ENCODE measurements at regions not wholly inside any gene's neighbourhood (a gene's known extent, or its start where the extent isn't known, plus 50 kb on each side); places are given as distances from the start of the nearest gene placed in this dataset.
"Not testable (repeated sequence)": the region's sequence is repeated elsewhere in the genome, so short reads cannot be mapped to it uniquely, and the experiment has no call there.

DNA sequence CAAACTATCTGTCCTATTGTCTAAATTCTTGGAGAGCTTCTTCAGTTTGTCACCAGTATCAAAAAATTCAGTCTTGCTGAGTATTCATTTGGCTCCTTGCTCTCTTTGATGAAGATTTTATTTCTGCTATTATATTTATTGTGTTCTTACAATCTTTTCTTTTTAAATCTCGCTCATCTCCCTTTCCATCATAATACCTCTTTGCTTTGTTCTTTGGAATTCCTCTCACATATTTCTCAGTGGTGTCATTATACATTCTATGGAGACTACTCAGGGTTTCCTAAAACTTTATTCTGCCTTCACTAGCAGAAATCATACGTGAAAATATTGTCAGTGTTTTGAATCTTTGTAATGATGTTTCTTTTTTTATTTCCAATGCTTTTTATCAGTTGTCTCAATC is 445.2 kb upstream of the ID4 start:
- no peak for DNase-seq

DNA sequence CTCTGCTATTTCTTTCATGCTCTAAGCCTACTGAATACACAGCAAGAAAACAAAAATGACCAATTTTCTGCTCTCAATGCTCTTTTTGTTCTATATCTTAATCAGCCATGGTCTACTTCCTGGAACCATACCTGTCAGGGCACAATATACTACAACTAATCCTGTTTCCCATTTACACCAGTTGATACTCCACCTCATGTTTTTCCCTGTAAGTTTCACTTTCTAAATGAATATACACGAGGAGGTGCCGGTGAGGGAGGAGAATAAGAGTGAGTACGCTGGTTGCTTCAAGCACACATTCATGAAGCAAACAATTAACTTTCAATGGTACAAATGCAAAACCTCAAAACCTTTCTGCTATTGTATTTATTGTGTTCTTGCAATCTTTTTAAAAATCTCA is 443.1 kb upstream of the ID4 start:
- DNase-seq = no peak

DNA sequence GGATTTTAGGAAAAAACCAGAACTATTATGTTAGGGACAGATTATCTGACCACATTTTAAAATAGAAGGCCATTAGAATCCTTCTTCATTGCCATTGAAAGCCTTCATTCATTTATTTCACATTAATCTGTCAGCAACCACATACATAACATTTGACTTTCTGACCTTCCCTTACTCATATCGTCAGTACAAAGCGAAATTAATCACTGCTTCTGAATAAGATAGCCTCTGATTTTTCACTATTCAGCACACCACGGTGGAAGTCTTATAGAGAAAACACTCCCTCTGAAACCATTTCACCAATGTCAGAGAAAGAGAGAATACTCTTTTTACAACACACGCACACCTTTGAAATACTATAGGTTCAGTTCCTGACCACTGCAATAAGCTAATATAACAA is 442.5 kb upstream of the ID4 start:
- DNase-seq = no peak

DNA sequence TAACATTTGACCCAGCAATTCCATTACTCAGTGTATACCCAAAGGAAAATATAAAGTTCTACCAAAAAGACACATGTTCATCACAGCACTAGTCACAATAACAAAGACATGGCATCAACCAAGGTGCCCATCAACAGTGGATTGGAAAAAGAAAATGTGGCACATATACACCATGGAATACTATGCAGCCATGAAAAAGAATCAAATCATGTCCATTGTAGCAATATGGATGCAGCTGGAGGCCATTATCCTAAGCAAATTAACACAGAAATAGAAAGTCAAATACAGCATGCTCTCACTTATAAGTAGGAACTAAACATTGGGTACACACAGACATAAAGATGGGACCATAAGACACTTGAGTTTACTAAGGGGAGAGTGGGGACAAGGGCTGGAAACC is 441.9 kb upstream of the ID4 start:
- DNase-seq = no peak

DNA sequence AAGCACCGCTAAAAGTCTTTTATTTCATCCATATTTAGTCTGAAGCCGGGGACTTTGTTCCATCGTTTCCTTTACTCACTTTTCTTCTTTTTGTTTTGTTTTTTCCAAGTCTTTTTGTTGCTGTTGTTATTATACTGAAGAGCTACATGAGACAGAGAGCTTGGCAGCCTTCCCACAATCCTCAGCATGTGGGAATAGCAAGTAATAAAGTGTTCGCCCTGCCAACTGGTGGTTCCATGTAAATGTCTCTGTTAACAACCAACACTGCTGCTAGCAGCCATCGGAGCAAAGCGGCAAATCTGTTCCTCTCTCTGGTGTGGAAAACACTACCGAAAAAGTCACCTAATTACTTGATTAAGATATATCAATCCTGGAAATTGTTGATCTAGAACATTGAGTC is 437.8 kb upstream of the ID4 start:
- DNase-seq = peak in 27 of 51 donors; percentile 0 to 51 (median 7)

DNA sequence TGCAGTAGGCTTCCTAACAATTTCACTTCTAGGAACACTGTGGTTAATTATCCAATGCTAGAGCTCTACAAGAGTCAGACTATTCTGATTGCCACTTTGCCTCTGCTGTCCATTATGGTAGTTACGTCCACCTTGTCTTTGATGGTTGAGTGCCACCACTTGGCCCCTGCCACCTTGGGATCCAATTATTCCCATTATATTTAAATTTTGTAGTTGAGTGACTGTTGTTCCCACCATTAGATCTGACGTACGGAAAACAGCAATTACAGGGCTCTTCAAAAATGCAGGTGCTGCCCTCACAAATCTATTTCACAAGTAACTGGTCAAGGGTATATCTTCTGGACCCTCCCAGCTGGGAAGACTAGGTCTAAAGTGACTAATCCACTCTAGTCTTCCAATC is 432.3 kb upstream of the ID4 start:
- DNase-seq = not testable (repeated sequence)

DNA sequence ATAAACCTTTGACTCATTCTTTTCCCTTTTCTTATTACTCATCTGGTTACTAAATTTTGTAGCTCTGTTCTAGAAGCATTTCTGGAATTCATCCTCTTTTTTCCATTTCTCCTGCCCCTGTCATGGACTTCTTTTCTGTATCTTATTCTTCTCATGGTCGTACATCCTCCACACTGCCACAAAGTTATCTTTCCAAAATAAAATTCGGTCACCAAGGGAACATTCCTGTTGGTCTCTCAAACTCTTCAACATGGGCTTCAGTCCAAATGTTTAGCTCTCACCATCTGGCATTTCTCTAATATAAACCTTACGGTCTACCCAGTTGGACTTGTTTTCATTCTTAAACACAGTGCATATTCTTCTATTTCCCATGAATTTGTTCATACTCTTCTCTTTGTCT is 428.8 kb upstream of the ID4 start:
- DNase-seq = no peak

DNA sequence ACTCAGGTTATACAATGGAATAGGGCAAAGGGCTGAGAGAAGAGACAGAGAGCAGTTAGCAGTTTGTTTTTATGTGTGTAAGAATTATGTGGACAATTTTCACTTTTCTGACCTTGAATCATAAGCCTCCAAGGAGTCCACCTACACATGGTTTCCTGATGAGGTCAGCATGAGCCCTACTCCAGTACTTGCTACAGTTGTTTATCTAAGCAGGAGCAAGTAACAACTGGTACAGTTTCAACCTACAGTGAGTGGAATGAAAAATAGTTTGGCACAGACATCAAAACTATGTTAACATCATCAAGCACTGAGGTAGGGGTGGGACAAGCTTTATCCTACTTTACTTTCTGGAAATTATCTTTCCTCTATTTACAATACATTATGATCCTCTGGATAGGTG is 426.7 kb upstream of the ID4 start:
- no peak for DNase-seq

DNA sequence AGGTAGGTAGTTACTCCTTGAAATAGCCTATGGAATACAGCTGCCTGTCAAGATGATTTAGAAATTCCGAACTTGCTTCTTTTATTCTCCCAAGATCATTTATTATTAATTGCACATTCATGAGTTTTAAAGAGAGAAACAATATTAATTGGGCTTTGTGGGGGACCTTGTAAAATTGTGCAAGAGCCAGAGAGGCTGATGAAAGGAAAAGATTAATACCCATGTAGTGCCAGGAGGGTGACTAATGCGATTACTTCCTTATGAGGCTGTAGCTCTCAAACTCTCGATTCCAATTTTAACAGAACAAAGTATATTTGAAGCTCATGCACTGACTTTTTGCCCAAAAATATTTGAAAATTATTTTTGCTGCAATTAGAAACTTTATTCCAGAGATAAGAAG is 423.8 kb upstream of the ID4 start:
- no peak for DNase-seq

DNA sequence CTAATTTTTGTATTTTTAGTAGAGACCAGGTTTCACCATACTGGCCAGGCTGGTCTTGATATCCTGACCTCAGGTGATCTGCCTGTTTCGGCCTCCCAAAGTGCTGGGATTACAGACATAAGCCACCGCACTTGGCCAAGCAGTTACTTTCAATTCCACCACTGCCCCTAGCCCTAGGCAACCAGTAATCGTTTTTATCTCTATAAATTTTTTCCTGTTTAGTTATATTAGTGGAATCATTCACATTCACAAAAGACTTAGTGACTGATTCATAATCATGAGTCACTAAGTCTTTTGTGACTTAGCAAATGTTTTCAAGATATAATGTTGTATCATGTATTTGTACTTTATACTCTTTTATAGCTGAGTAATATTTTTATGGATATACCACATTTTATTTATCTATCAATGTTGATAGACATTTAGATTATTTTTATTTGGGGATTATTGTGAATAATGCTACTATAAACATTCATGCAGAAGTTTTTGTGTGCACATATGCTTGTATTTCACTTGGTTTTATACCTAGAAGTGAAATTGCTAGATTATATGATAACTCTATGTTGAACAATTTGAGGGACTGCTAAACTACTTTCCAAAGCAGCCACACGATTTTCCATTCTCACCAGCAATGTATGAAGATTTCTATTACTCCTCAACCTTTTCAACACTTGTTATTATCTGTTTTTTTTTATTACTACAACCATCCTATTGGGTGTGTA is 421.4 kb upstream of the ID4 start:
- no peak for DNase-seq

DNA sequence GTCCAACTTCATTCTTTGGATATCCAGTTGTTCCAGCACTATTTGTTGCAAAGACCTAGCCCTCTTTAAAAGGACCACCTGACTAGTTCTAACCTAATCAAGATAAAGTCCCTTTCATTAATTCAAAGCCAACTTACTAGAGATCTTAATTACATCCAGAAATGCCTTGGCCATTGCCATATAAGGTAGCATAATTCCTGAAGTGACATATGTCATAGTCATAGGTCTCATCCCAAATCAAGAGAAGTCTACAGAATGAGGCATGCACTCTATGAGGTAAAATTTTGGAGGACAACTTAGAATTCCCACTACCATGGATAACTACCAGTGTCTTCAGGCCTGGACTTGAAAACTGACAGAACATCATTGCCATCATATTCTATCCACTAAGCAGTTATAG is 420.4 kb upstream of the ID4 start:
- no peak for DNase-seq

DNA sequence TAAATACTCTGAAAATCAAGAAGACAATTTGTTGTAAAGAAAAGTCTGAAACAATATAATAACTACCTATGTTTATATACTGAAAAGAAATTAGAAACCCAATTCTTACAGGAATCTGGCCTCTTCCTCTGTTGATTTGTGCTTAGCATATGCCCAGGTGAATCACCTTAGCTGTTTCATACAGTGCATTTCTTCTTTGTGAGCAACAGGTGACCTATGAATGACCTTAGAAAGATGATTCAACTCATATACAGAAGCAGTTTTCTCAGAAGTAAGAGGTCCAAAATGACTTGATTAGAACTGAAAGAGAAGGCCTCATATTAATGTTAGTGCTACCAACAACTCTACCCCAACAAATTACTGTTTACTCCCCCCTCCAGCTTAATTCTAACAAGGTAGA is 419.5 kb upstream of the ID4 start:
- no peak for DNase-seq

DNA sequence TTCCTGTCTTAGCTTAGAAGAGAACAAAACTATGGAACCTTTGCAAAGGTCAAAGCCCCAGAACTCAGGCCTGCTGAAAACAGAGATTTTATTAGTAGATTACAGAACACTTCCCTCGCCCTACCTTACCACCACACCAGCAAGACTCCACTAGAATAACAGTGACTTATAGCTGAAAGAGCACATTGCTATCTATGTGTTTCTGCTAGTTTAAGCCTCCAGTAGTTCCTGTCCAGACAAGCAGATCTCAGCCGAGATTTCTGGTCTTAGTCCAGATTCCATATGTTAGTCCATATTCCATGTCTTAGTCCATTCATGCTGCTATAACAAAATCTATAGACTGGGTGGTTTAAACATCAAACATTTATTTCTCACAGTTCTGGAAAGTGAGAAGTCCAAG is 412.3 kb upstream of the ID4 start:
- no peak for DNase-seq

DNA sequence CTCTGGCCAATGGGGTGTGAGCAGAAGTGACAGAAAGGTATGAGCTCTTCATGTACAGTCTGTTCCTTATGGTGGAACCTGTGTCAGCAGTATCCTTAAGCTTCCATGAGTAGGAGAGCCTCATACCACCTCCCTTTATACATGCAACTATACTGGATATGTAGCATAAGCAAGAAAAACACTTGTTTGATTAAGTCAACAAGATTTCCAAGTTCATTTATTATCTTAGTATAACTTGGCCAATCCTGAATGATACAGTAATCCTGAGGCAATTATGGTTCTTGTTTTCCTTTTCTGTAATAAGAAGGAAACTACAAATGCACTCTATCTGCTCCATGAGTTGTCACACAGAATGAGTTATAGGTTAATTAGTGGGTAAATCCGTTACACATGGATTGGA is 409.6 kb upstream of the ID4 start:
- no peak for DNase-seq

DNA sequence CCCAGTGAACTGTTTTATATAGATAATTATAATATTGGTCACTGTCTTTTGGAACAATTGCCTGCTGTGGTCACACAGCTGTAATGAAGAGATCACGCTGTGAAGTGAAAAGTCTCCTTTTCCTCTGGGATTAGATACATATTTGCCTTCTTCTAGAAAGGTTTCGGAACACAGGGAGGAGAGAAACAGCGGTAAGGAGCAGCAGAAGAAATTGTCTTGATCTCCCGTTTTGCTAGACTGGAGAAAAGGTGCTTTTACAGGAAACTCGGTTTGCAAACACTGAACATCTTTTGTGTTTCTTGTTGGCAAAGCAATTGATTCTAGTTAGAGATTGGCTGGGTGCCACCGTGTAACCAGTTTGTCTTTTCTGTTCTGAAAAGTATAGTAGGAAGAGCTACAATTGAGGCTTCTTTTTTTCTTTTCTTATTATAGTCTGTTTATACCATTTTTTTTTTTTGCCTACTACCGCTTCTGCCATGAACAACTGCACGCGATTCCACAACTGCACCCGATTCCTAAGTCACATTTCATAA is 404.1 kb upstream of the ID4 start:
- DNase-seq = peak in 8 of 51 donors; percentile 1 to 17 (median 2)

DNA sequence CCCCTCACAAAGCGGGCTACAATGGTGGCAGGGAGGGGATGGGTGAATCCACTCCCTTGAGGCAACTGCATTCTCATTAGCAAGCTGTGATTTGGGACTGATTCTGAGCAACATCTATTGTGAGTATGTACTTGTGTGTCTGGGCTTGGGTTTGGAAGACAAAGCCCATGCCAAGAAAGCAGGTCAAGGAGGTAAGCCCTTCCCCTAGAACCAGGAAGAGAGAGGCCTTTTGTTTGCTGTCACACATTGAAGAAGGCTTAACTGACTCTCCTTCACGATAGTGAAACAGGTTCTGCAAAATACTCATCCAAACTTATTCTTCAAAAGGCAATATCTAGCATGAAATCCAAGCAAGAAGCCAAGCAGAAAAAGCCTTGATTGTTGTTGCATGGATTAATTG is 403.1 kb upstream of the ID4 start:
- no peak for DNase-seq

DNA sequence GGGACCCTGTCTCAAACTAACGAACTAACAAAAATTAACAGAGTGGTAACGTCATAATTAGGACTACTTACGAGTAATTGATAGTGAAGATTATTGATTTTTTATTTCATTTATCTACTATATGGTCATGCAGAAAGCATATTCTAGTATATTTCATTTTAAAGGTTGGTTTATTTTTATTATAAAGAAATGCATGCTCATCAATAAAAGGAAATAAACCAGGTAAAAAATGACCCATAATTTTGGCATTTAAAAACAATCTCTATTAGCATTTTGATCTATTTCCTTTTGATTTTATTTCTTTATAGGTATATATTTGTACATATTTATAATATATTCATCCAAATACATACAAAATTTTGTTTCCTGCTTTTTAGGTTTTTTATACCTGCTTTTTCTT is 401.4 kb upstream of the ID4 start:
- DNase-seq = no peak

DNA sequence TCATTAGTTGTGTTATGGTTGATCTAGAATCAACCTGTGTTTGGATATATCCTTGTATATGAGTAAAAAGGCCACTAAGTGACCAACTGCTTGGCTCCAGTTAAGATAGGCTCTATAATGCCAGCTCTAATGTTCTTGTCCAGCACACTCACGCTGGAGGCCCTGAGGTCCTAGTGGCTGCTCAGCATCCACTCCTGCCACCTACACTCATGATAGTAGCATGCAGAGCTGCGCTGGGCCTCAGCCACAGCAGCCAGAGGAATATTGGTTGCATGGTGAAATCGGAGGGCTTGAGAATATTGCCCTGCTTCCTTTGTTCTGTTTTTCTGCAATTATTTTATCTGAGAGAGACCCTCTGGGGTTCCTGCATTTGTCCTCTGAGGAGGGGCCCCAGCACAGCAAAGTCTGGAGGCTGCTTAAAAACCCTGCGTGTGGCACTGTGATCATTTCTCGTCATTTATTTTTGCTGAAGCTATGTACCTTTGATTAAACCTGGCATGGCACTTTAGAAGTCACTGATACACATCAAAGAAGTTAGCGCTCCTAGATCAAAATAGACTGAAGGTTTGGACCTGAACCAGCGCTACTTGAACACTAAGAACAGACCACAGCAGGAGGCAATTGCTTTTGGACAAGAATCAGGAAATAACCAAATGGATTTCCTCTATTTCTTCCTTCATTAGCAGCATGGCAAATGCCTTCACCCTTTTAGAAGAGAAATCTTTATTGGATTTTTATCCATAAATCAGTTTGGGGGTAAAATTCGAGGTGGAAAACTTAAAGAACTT is 398.4 kb upstream of the ID4 start:
- no peak for DNase-seq

DNA sequence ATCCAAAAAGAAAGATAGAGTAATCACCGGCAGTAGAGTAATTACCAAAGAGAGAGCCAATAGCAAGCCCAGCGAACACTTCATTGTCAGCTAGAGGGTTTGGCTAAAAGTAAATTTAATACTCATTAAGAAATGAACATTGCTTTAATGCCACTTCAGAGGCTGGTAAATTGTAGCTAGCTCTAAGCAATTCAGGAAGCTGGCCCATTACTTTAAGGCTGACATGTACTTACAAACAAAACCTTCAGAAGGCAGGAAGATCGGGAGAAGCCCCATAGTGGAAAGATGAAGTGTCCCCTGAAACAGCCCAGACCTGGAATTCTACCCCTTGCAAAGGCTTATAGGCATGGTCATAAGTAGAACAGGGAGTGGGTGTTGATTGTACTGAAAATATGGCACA is 396.6 kb upstream of the ID4 start:
- no peak for DNase-seq

DNA sequence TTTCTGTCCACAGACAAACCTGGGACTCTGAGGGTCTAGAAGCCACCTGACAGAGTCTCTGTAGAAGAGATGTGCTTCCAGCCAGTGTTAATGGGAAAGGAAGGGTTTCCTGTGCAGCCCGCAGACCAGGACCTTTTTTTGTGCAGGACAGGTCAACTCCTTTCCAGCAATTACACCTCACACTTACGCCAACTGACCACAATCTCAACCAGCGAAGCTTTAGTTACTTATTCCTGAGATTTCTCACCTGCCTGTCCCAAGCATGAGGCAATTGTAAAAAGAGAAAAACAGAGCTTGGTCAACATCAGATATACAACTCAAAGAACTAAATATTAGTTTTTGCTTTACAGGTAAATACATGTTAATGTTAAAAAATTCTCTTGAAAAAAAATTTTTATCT is 393.8 kb upstream of the ID4 start:
- no peak for DNase-seq

DNA sequence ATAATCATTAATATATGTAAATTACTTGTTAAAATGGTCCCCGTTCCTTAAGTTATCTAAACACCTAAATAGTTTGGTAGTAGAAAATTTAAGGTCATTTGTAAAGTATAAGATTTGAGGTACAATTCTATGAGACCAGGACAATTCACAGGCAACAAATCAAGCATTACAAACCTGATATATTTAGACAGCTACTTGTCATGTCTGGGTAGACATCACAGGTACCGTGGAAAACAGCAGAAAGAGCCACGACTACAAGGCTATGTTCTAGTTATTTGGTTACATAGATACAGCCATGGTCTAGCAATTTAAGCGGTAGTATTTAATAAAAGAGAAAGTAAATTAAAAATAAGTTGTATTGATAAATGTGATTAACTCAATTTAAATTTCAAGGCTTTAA is 393.1 kb upstream of the ID4 start:
- DNase-seq = no peak

DNA sequence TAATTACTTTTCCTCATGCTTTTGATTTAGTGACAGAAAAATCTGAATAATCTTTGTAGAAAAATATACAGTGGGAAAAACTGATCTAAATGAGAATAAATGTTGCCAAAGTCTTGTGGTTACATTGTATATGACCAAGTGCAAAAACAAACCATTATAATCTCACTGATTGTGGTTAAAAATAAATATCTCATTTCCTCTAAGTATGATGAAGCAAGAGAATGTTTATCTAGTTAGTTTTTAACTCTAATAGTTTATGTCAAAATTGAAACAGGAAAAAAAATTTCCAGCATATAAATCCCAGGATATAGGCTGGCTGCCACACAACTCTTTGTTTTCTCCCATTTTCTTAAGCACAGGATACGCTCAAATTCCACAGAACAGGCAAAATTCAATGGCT is 392.7 kb upstream of the ID4 start:
- no peak for DNase-seq

DNA sequence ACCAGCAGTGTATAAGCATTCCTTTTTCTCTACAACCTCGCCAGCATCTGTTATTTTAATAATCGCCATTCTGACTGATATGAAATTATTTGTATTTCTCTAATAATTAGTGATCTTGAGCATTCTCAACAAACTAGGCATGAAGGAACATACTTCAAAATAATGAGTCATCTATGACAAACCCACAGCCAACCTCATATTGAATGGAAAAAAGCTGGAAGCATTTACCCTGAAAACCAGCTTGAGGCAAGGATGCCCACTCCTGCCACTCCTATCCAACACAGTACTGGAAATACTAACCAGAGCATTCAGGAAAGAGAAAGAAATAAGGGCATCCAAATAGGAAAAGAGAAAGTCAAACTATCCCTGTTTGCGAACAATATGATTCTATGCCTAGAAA is 390.6 kb upstream of the ID4 start:
- no peak for DNase-seq
